Gastrocnemius medialis (tissue), 4 donors: ENCODE measurements at regions not wholly inside any gene's neighbourhood (a gene's known extent, or its start where the extent isn't known, plus 50 kb on each side); places are given as distances from the start of the nearest gene placed in this dataset.

ENCODE experiments used
- CTCF ChIP-seq, 5 experiments: fragments of 450-650 bp in 3 of 5; fragments of 200-600 bp in 2 of 5; sonication (generic) in 2 of 5; IDR thresholded peaks in 4 of 5; conservative IDR thresholded peaks in 1 of 5; 1 replicate in 4 of 5; 2 replicates in 1 of 5; pipeline ENCODE4 v1.5.1; 2016 to 2019; ENCODE audit warnings: antibody characterized with exemption in 5 of 5, mild to moderate bottlenecking in 3 of 5, moderate library complexity in 3 of 5
- POLR2A ChIP-seq, 2 donors: fragments of 450-650 bp; IDR thresholded peaks; one replicate each; pipeline ENCODE4 v1.6.1; 2017; ENCODE audit warnings: antibody characterized with exemption in 2 of 2, mild to moderate bottlenecking in 2 of 2, moderate library complexity in 2 of 2

GRCh38 chr22:22752556-22753477, 108.4 kb downstream of the GGTLC2 start:
- TF ChIP-seq POLR2A (IDR thresholded peaks at IDR 0.05) (no peak), CTCF (IDR thresholded peaks at IDR 0.05 in 4 of 5, conservative IDR thresholded peaks at IDR 0.05 in 1 of 5) (no peak)
